ENCODE measurements at regions not wholly inside any gene's neighbourhood (a gene's known extent, or its start where the extent isn't known, plus 50 kb on each side); places are given as distances from the start of the nearest gene placed in this dataset.

- DNase-seq (no peak), ATAC-seq (ENCODE audit: insufficient read depth, low FRiP score) (no peak)
- Histone ChIP-seq H3K4me3 (no peak overlapping the region), H3K9ac (ENCODE audit: insufficient read depth in 1 of 2, low read length in 2 of 2) (no peak overlapping the region), H3K27ac (ENCODE audit: low read depth in 1 of 2, low read length in 1 of 2) (no peak overlapping the region), H3K9me3 (ENCODE audit: control insufficient read depth in 4 of 4, insufficient read depth in 3 of 4, low read length in 3 of 4) (no peaks in the 10 kb centered on the region), H3K4me1 (ENCODE audit: control insufficient read depth in 5 of 5, insufficient read depth in 5 of 5, low read length in 5 of 5) (peaks cover 0 to 24% (median 9%) of the 10 kb centered on the region in 5 donors), H3K27me3 (ENCODE audit: control insufficient read depth in 3 of 3, insufficient read depth in 3 of 3, low read length in 2 of 3) (no peaks in the 10 kb centered on the region), H3K36me3 (ENCODE audit: control insufficient read depth in 4 of 4, insufficient read depth in 4 of 4, low read length in 4 of 4) (no peaks in the 10 kb centered on the region)
- 89 to 90% methylated on average over 3 of the region's 3 CpGs for WGBS, 2 donors
- no peak for TF ChIP-seq CTCF (IDR thresholded peaks at IDR 0.05; ENCODE audit: control extremely low read depth, extremely low read depth)
Observed at GRCh38 chr21:16585896-16586295, 856.1 kb downstream of the USP25 start.

DNA sequence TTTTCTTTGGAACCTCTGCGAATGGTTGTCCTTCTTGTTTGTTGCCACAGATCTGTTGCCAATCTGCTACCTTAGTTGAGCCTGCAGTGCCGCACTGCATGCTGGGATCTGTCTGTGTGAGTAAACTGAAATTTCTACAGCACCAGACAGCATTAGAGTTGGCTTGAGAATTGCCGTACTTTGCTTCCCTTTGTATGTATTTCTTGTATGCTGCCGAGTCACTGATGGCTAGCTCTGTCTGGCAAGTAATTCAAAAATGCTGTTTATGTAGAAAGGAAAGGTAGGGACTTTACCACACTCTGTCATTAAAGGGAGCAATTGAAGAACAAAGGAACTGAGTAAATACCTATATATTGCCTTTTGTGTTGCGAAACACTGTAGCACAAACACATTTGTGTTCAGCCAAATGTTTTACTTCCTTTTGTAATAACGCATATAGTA, 857.4 kb downstream of the USP25 start:
- no peaks in the 10 kb centered on the region for H3K36me3 ChIP-seq (ENCODE audit: control insufficient read depth in 4 of 4, insufficient read depth in 4 of 4, low read length in 4 of 4)
- H3K4me1 ChIP-seq (ENCODE audit: control insufficient read depth in 5 of 5, insufficient read depth in 5 of 5, low read length in 5 of 5): peaks cover 0 to 19% (median 9%) of the 10 kb centered on the region in 5 donors
- H3K27ac ChIP-seq (ENCODE audit: low read depth in 1 of 2, low read length in 1 of 2): peak overlapping the region; percentile 46 to 94
- no peaks in the 10 kb centered on the region for H3K27me3 ChIP-seq (ENCODE audit: control insufficient read depth in 3 of 3, insufficient read depth in 3 of 3, low read length in 2 of 3)
- DNase-seq (peak; percentile 17 to 66 (median 62)), ATAC-seq (ENCODE audit: insufficient read depth, low FRiP score) (peak; percentile 12)
- no peaks in the 10 kb centered on the region for H3K9me3 ChIP-seq (ENCODE audit: control insufficient read depth in 4 of 4, insufficient read depth in 3 of 4, low read length in 3 of 4)
- no peak for TF ChIP-seq CTCF (IDR thresholded peaks at IDR 0.05; ENCODE audit: control extremely low read depth, extremely low read depth)
- no peak overlapping the region for H3K4me3 ChIP-seq
- 33 to 50% methylated on average over 6 of the region's 6 CpGs for WGBS, 2 donors
- H3K9ac ChIP-seq (ENCODE audit: insufficient read depth in 1 of 2, low read length in 2 of 2): peak overlapping the region in 1 of 2 donors; percentile 61

- 41 to 59% methylated on average over 7 of the region's 7 CpGs for WGBS, 2 donors
- Histone ChIP-seq H3K9me3 (ENCODE audit: control insufficient read depth in 4 of 4, insufficient read depth in 3 of 4, low read length in 3 of 4) (no peaks in the 10 kb centered on the region), H3K36me3 (ENCODE audit: control insufficient read depth in 4 of 4, insufficient read depth in 4 of 4, low read length in 4 of 4) (no peaks in the 10 kb centered on the region), H3K27me3 (ENCODE audit: control insufficient read depth in 3 of 3, insufficient read depth in 3 of 3, low read length in 2 of 3) (no peaks in the 10 kb centered on the region), H3K4me3 (no peak overlapping the region), H3K4me1 (ENCODE audit: control insufficient read depth in 5 of 5, insufficient read depth in 5 of 5, low read length in 5 of 5) (peaks cover 0 to 20% (median 9%) of the 10 kb centered on the region in 5 donors), H3K27ac (ENCODE audit: low read depth in 1 of 2, low read length in 1 of 2) (peak overlapping the region; percentile 6 to 82), H3K9ac (ENCODE audit: insufficient read depth in 1 of 2, low read length in 2 of 2) (peak overlapping the region; percentile 50 to 85)
- no peak for ATAC-seq (ENCODE audit: insufficient read depth, low FRiP score)
- TF ChIP-seq CTCF (IDR thresholded peaks at IDR 0.05; ENCODE audit: control extremely low read depth, extremely low read depth): no peak
- DNase-seq: peak; percentile 19 to 80 (median 65)
Observed at GRCh38 chr21:16587681-16588375, 858.0 kb downstream of the USP25 start.

All from lung (tissue), 11 donors.